GM19193 (cell line): ENCODE measurements at regions not wholly inside any gene's neighbourhood (a gene's known extent, or its start where the extent isn't known, plus 50 kb on each side); places are given as distances from the start of the nearest gene placed in this dataset.

Experiments used
- POLR2A ChIP-seq: IDR thresholded peaks from 4 replicates; pipeline ENCODE4 v1.6.1; 2011; ENCODE audit not compliant: insufficient read depth, insufficient read length; ENCODE audit errors: extremely low read depth

DNA sequence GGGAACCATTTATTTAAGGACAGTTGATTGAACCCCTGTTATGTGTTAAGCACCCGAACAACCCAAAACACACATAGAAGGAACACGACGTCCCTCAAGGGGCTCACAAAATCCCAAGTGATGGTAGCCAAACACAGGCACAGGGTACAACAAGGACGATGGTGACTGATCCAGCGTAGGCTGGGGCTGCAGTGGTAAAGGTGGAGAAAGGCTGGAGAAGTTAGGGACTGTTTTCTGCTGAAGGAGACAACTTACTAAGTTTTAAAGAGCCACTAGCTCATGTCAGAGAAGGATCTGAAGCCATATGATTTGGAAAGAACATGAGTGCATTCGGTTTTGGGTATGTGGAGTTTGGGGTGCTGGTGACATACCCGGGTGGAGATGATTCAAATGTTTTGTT is 229.6 kb upstream of the TNRC6C start:
- no peak for TF ChIP-seq POLR2A

DNA sequence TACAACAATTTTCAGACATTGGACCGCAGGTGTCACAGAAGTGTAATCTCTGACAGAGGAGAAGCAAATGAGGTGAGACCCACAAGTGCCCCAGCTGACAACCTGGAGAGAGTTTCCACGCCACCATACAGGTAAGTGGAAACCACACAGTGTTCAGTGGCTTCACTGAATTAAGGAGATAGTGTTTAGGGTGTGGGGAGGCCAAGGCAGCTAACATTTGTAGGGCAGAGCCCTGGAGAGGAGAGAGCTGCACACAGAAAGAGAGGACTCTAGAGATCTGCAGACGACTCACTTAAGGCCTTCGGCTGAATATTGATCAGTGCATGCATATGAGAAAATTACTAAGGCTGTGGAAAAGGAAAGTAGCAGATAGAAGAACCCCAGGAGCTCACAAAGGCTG is 228.9 kb upstream of the TNRC6C start:
- TF ChIP-seq POLR2A: no peak

DNA sequence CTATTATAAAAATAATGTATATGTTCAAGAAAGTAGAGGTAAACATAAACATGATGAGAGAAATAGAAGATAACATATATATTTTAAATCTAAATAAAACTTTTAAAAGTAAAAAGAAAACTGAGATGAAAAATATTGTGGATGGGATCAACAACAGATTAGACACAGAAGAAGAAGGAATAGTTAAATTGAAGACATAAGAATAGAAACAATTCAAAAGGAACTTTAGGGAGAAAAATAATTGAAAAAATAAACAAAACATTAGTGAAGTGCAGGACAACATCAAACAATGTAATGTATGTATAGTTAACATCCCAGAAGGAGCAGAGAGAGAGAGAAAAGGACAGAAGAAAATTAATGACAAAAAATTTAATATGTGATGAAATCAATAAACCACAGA is 228.1 kb upstream of the TNRC6C start:
- TF ChIP-seq POLR2A: no peak

DNA sequence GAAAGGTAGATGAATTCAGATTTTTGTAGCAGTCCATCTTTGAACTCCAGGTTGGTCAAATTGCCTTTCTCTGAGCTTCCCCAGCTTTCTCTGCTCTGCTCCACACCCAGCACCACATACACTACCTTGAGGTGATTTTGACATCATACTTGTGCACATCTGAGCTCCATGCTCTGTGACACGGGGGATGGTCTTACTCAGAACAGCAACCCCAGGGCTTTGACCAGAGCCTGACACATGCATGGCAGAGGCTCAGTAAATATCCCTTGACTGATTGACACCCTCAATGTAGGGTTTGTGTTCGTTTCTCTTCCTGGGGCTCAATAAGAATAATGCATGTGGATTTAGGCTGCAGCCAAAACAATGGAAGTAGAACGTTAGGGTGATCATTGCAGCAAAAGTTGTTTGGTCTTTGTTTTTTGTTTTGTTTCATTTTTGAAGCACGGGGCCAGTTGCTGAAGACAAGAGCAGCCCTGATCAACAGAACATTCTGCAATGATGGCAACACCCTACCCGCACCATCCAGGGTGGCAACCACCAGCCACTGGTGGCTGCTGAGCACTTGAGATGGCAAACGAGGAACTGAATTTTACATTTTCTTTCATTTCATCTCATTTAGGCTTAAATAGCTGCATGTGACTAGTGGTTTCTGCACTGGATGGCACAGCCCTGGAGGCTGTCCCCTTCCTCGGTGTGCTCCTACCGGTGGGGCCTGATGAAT is 224.8 kb upstream of the TNRC6C start:
- TF ChIP-seq POLR2A: no peak

DNA sequence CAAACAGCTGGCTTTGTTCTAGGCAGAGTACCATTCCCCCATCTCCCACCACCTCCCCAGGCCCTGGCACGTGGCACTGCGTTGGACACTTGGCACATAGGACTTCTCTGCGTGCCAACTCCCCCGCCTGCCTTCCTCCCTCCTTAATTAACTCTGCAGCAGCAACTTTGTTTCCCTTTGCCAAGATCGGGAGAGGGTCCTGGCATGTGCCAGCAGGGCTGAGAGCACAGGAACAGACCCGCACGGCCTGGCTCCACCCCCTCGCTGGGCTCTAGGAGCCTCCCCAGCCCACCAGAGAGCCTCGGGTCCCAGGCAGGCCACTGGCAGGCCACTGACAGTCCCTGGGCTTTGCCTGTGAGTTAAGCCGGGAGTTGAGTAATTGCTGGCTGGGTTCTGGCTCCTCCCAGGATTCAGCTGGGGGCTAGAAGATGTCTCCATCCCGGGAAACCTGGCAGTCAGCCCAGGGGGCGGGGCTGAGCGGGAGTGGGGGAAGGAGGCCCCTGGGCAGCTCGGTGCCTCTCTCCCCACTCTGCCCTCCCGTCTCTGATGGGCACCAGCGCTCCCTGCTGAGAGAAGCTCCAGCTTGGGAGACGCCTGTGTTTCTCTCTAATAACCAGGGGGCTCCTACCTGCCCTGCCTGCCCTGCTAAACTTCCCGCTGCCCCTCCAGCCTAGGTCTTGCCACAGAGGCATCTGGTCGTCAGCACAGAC is 224.0 kb upstream of the TNRC6C start:
- TF ChIP-seq POLR2A: no peak

DNA sequence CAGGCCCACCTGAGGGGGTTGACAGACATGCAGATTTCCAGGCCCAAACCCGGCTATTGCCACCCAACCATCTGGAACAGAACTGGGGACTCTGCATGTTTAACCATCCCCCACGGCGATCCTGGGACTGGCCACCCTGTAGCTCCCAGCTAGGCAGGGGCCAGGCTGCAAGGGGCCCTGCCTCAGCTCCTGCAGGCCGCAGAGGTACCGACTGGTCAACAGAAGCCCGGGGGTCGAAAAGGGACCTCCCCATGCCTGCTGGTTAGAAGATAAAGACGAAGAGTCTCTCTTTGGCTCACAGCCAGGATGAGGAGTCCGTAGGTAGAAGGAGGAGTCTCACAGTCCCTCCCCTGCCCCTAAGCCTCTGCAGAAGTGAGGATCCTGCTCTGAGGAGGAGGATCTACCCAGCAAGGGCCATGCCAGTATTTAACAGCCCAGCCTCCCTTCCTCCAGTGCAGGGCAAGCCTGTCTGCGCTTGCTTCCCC is 223.4 kb upstream of the TNRC6C start:
- TF ChIP-seq POLR2A: no peak

DNA sequence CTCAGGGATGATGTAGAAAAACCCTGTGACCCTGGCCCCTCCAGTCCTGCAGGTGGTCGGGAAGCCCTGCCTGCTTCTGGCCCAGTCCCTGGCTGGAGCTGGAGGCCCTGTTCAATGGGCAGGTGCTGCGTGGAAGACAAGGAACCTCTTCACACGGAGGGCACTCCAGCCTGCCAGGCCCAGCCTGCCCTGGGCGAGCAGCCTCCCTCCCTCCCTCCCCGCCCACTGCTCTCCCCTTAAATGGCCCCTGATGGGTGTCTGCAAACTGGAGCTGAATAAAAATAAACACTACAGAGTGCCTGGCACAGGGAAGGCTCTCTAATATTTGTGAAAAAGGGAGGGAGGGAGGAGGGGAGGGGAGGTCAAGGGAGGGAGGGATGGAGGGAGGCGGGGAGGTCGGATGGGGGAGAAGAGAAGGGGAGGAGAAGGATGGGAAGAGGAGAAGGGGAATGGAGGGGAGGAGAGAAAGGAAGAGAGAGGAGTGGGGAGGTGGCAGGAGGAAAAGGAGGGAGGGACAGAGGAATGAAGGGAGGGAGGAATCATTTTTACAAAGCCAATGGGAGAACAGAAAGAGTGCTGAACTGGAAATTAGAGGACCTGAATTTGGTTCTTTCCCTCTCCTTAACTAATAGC is 222.8 kb upstream of the TNRC6C start:
- TF ChIP-seq POLR2A: no peak

DNA sequence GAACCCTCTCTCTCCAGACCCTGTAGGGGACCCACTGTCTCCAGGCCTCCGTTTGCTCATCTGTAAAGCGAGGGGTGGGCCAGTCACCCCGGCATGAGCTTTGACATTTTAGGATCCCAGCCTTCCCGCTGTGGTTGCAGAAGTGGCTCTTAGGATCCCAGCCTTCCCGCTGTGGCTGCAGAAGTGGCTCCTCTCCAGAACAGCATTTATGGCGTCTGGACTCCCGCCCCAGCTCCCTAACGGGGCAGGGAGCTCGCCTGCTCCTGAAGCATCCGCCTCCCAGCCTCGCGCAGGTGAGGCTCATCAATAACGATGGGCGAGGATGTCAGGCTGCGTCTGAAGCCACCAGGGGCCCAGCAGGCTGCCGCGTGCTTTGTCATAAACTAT is 222.3 kb upstream of the TNRC6C start:
- TF ChIP-seq POLR2A: no peak

DNA sequence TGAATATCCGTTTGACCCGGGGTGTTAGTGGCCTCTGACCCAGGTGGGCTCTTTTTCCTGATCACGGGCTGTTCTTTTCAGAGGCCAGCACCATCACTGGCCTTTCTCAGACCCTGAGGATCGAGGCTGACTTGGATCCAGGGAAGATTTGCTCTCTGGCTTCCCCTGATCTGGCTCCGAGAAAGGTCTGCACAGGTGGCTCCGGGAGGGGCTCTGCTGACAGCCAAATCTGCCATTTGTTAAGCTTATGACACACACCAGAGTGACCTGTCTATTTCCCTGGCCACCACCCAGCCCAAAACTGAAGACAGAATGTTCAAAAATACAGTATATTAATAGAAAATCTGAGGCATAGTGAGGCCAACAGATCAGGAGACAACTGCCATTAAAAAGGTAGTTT is 221.8 kb upstream of the TNRC6C start:
- no peak for TF ChIP-seq POLR2A

DNA sequence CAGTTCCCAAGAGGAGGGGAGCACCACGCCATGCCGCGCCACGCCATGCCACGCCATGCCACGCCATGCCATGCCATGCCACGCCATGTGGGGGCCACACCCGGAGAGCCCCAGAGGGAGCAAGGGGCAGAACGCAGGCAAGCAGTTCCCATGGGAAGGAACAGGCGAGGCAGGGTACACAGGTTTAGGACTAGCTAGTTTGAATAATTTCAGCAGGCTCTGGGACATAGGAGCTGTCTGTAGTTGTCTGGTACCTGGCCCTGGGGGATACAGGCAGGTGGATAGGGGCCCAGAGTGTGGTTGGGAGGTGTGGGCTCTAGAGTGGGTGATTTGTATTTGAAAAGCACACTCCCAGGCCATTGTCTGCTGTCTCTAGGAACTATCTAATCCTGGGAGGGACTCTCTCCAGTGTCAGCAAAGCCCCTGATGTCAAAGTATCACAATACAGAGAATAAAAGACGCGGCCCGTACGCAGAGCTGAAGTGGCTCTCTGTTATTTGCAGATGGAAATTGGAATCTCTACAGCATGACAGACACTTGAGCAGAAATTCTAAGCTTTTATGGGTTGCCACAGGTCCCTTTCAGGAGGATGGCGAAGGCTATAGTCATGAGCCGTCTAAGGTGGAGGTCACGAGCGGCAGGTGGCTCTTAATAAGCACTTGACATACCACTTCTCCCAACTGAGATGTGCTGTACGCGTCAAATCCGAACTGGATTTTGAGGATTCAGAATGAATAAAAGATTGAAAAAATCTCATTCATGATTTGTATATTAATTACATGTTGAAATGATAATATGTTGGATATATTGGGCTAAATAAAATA is 220.8 kb upstream of the TNRC6C start:
- no peak for TF ChIP-seq POLR2A

DNA sequence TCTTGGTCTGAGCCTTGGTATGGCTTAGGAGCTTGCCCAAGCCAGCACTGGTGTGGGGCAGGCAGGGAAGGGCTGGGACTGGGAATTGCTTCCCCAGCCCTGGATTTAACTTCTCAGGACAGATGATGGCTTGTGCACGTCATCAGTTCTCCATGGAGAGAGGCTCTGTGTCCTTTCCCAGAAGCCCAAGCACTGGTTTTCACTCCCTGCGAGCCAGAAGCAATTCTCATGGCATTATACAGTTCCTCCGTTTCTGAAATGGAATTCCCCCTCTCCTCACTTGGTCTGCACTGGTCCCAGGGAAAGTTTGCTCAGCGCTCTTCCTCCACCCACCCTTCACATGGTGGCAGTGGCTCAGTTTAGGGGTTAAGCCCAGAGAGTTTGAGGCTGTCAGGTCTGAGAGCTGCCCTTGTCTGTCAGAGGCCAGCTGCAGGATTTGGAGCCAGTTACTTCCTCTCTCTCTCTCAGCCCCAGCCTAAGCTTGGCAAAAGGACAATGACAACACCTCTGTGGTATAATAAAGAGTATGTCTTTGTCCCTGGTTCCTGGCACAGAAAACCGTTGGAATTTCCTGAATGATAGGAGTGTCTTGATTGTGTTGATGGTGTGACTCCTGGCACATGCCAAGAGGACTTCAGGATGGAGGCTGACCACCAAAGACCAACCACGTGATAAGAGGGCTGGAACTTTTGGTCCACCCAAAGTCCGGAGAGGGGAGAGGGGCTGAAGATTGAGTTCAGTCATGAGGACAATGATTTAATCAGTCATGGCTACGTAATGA is 219.6 kb upstream of the TNRC6C start:
- TF ChIP-seq POLR2A: no peak

DNA sequence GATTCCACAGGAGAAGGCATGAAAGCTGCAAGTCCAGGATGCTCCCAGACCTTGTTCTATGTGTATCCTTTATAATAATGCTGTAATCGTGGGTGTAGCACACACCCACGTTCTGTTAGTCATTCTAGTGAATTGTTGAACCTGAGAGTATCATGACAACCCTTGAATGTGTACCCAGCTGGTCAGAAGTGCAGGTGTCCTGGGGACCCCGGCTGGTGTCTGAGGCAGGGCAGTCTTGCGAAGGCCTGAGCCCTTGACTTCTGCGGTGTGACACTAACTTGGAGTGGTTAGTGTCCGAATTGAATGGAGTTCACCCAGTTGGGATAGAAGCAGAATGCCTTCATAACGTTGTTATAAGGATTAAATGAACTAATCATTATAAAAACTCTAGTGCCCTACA is 218.0 kb upstream of the TNRC6C start:
- no peak for TF ChIP-seq POLR2A

DNA sequence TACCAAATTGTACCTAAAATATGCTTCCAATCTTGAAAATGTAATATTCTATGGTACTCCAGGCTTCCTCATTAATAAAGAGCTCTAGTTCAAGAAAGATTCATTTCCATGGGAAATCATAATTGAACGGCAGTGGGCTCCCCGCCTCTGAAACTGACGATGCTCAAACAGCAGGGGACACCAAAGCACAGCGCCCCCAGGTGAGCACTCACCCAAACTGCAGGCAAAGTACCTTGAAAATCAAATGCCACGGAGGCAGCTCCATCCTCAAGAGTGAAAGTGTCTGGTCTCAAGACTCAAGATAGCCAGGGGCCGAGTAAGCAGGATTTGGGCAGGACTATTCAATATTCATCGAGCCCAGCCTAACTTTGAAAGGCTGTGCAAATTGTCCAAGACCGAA is 217.4 kb upstream of the TNRC6C start:
- no peak for TF ChIP-seq POLR2A

DNA sequence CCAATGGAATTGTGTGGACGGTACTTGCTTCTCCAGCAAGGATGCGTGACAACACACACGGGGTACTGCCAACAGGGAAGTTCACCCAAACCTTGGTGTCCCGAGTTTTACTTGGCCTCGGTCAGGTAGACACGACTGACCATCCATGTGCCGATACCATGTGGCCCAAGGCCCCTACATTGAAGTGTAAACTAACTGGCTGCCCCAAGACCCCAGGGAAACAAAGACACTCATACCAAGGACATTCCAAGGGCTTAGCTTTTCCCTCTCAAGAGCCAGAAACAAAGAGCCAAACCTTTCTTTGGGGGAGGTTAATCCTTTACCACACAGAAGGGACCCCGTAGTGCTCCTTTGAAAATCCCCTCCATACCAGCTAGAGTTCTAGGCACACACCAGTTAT is 215.9 kb upstream of the TNRC6C start:
- TF ChIP-seq POLR2A: no peak
